ENCODE measurements at regions not wholly inside any gene's neighbourhood (a gene's known extent, or its start where the extent isn't known, plus 50 kb on each side); places are given as distances from the start of the nearest gene placed in this dataset.
"Not testable (repeated sequence)": the region's sequence is repeated elsewhere in the genome, so short reads cannot be mapped to it uniquely, and the experiment has no call there.

- TF ChIP-seq, protein P1, sequence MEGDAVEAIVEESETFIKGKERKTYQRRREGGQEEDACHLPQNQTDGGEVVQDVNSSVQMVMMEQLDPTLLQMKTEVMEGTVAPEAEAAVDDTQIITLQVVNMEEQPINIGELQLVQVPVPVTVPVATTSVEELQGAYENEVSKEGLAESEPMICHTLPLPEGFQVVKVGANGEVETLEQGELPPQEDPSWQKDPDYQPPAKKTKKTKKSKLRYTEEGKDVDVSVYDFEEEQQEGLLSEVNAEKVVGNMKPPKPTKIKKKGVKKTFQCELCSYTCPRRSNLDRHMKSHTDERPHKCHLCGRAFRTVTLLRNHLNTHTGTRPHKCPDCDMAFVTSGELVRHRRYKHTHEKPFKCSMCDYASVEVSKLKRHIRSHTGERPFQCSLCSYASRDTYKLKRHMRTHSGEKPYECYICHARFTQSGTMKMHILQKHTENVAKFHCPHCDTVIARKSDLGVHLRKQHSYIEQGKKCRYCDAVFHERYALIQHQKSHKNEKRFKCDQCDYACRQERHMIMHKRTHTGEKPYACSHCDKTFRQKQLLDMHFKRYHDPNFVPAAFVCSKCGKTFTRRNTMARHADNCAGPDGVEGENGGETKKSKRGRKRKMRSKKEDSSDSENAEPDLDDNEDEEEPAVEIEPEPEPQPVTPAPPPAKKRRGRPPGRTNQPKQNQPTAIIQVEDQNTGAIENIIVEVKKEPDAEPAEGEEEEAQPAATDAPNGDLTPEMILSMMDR (IDR thresholded peaks at IDR 0.05; ENCODE audit: low read depth, low read length) = not testable (repeated sequence)
- TF ChIP-seq EZH2phosphoT487 (IDR thresholded peaks at IDR 0.05; ENCODE audit: low read depth) = not testable (repeated sequence)
Observed at GRCh38 chr1:199031170-199031569, 392.3 kb downstream of the PTPRC start.

Measured in OCI-LY3 (cell line).